MM.1S (cell line): ENCODE measurements at regions not wholly inside any gene's neighbourhood (a gene's known extent, or its start where the extent isn't known, plus 50 kb on each side); places are given as distances from the start of the nearest gene placed in this dataset.

Experiments
- DNase-seq: peaks from one replicate; pipeline ENCODE4 v3.0.0-alpha.2; 2015
- H2AFZ ChIP-seq: fragments of 300-600 bp; sonication (generic); 2 replicates; pipeline ENCODE4 v1.6.0; 2016; ENCODE audit warnings: antibody characterized with exemption, low read length
- H3F3A ChIP-seq: fragments of 300-600 bp; sonication (generic); 2 replicates; pipeline ENCODE4 v1.6.1; 2016; ENCODE audit warnings: mild to moderate bottlenecking, antibody characterized with exemption, low read length, moderate library complexity, mixed read lengths; ENCODE audit not compliant: insufficient read depth
- H3K27ac ChIP-seq: fragments of 300-600 bp; sonication (generic); 2 replicates; pipeline ENCODE4 v1.5.1; 2016; ENCODE audit warnings: mild to moderate bottlenecking, low read length
- H3K27me3 ChIP-seq: fragments of 300-600 bp; sonication (generic); replicated peaks from 2 replicates; pipeline ENCODE4 v1.6.0; 2016; ENCODE audit warnings: low read length; ENCODE audit not compliant: insufficient read depth
- H3K36me3 ChIP-seq: fragments of 300-600 bp; sonication (generic); replicated peaks from 2 replicates; pipeline ENCODE4 v1.6.1; 2016; ENCODE audit warnings: mild to moderate bottlenecking, low read length, mixed read lengths; ENCODE audit not compliant: insufficient read depth
- H3K4me1 ChIP-seq: fragments of 300-600 bp; sonication (generic); 2 replicates; pipeline ENCODE4 v1.6.1; 2016; ENCODE audit warnings: low read length, mixed read lengths
- H3K4me2 ChIP-seq: fragments of 300-600 bp; sonication (generic); 2 replicates; pipeline ENCODE4 v1.6.0; 2016; ENCODE audit warnings: low read depth, low read length
- H3K4me3 ChIP-seq: fragments of 300-600 bp; sonication (generic); 2 replicates; pipeline ENCODE4 v1.5.1; 2016; ENCODE audit warnings: low read length, mixed read lengths
- H3K79me2 ChIP-seq: fragments of 300-600 bp; sonication (generic); 2 replicates; pipeline ENCODE4 v1.6.1; 2016; ENCODE audit warnings: mixed run types, low read length, mixed read lengths
- H3K9ac ChIP-seq: fragments of 300-600 bp; sonication (generic); 2 replicates; pipeline ENCODE4 v1.6.1; 2016; ENCODE audit warnings: low read length, mixed read lengths
- H3K9me2 ChIP-seq: fragments of 300-600 bp; sonication (generic); replicated peaks from 2 replicates; pipeline ENCODE4 v1.6.1; 2016; ENCODE audit warnings: mild to moderate bottlenecking, low read length, mixed read lengths; ENCODE audit not compliant: insufficient read depth
- H3K9me3 ChIP-seq: fragments of 300-600 bp; sonication (generic); replicated peaks from 2 replicates; pipeline ENCODE4 v1.6.1; 2016; ENCODE audit warnings: mild to moderate bottlenecking, low read length, mixed read lengths; ENCODE audit not compliant: insufficient read depth
- H4K20me1 ChIP-seq: fragments of 300-600 bp; sonication (generic); 2 replicates; pipeline ENCODE4 v1.6.1; 2016; ENCODE audit warnings: mild to moderate bottlenecking, low read length, moderate library complexity, mixed read lengths; ENCODE audit not compliant: insufficient read depth
- CTCF ChIP-seq: fragments of 300-600 bp; sonication (generic); IDR thresholded peaks from 2 replicates; pipeline ENCODE4 v1.5.1; 2016; ENCODE audit warnings: antibody characterized with exemption, low read length, mixed read lengths
- EZH2 ChIP-seq: fragments of 300-600 bp; sonication (generic); optimal IDR thresholded peaks from 2 replicates; pipeline ENCODE3; 2017; ENCODE audit warnings: low read depth, mild to moderate bottlenecking, antibody characterized with exemption, low read length, mixed read lengths
- EZH2phosphoT487 ChIP-seq: fragments of 300-600 bp; sonication (generic); IDR thresholded peaks from 2 replicates; pipeline ENCODE4 v1.6.1; 2018; ENCODE audit warnings: antibody characterized with exemption, low read length

GRCh38 chr14:61923348-61923747 is 161.1 kb downstream of the SNAPC1 start:
- Histone ChIP-seq H3K27me3 (no peaks in the 10 kb centered on the region), H3K9ac (no peak overlapping the region), H3K9me3 (no peaks in the 10 kb centered on the region), H2AFZ (no peak overlapping the region), H3K9me2 (no peaks in the 10 kb centered on the region), H3K36me3 (no peaks in the 10 kb centered on the region), H3K4me1 (no peaks in the 10 kb centered on the region), H3F3A (no peaks in the 10 kb centered on the region), H4K20me1 (no peaks in the 10 kb centered on the region), H3K27ac (no peak overlapping the region), H3K79me2 (no peaks in the 10 kb centered on the region), H3K4me3 (no peak overlapping the region), H3K4me2 (no peak overlapping the region)
- DNase-seq, result no peak
- no peak for TF ChIP-seq CTCF
- no peak for TF ChIP-seq EZH2phosphoT487
- no peak for TF ChIP-seq EZH2

GRCh38 chr14:61925043-61925442 is 162.8 kb downstream of the SNAPC1 start:
- Histone ChIP-seq H3K9ac (no peak overlapping the region), H3K4me1 (no peaks in the 10 kb centered on the region), H3K4me3 (no peak overlapping the region), H3K36me3 (no peaks in the 10 kb centered on the region), H3F3A (no peaks in the 10 kb centered on the region), H3K27ac (no peak overlapping the region), H3K79me2 (no peaks in the 10 kb centered on the region), H3K9me2 (no peaks in the 10 kb centered on the region), H3K9me3 (no peaks in the 10 kb centered on the region), H3K27me3 (no peaks in the 10 kb centered on the region), H2AFZ (no peak overlapping the region), H3K4me2 (no peak overlapping the region), H4K20me1 (no peaks in the 10 kb centered on the region)
- TF ChIP-seq CTCF (no peak), EZH2phosphoT487 (no peak), EZH2 (no peak)
- DNase-seq, result no peak

DNA sequence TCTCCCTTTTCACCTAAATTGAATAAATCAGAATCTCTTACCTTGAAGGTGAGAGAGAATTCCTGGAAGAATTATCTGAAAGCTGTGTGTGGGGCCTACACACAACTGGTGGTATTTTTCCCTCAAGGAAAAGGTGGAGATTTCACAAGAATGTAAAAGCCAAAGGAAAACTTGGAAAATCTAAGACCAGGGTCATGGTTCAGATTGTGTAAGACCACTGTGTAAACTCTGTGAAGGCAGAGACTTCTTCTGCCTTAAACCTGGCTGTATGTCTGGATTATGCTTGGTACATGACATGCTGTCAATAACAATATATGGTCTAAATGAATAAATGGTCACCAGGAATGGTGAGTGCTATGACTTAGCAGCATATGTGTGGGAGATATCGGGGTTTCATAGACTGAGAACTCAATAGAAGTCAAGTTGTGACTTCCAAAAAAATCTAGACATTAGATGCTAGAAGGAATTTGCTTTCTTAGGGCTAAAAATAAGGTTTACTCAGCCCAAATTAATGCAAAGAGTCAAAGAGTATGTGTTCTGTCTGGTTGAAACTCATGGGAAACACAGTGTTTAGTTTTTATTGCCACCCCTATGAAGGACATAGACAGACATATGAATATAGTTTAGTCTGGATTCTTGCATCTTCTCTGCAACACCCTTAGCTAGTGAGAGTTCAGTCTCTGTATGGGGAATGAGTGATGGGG is 163.7 kb downstream of the SNAPC1 start:
- no peaks in the 10 kb centered on the region for H3K27me3 ChIP-seq
- H3K4me3 ChIP-seq, result no peak overlapping the region
- DNase-seq, result no peak
- no peaks in the 10 kb centered on the region for H3K9me3 ChIP-seq
- H3K27ac ChIP-seq, result no peak overlapping the region
- TF ChIP-seq EZH2phosphoT487 (no peak), CTCF (no peak), EZH2 (no peak)
- H3K4me1 ChIP-seq, result no peaks in the 10 kb centered on the region
- H3K4me2 ChIP-seq, result no peak overlapping the region
- H3K9ac ChIP-seq, result no peak overlapping the region
- no peaks in the 10 kb centered on the region for H3K36me3 ChIP-seq
- H3K9me2 ChIP-seq, result no peaks in the 10 kb centered on the region
- no peak overlapping the region for H2AFZ ChIP-seq
- H4K20me1 ChIP-seq, result no peaks in the 10 kb centered on the region
- no peaks in the 10 kb centered on the region for H3F3A ChIP-seq
- no peaks in the 10 kb centered on the region for H3K79me2 ChIP-seq
